Stimulated activated CD4-positive, alpha-beta T cell treated with anti-CD3 and anti-CD28 coated beads, Interleukin-1b, Interleukin-23, amount 100 ng/mL, for 24 hours (primary cell): ENCODE measurements at regions not wholly inside any gene's neighbourhood (a gene's known extent, or its start where the extent isn't known, plus 50 kb on each side); places are given as distances from the start of the nearest gene placed in this dataset.

ENCODE experiments used
- DNase-seq, 4 experiments: peaks; one replicate each; pipeline ENCODE4 v3.0.0-alpha.2; 2020; ENCODE audit warnings: low read depth in 4 of 4, low spot score in 1 of 4

GRCh38 chr4:108335081-108335480, 166.3 kb upstream of the LEF1 start:
- no peak for DNase-seq

- DNase-seq: no peak
Measured at GRCh38 chr4:108334031-108334430, 165.3 kb upstream of the LEF1 start.

- DNase-seq: no peak
Measured at GRCh38 chr4:108333353-108333942, 164.7 kb upstream of the LEF1 start.

GRCh38 chr4:108331905-108332632, 163.3 kb upstream of the LEF1 start:
- DNase-seq: no peak

GRCh38 chr4:108328383-108328732, 159.6 kb upstream of the LEF1 start:
- no peak for DNase-seq

GRCh38 chr4:108327642-108328382, 159.1 kb upstream of the LEF1 start:
- DNase-seq: no peak

GRCh38 chr4:108325561-108325960, 156.8 kb upstream of the LEF1 start:
- no peak for DNase-seq

- no peak for DNase-seq
Measured at GRCh38 chr4:108324450-108324849, 155.7 kb upstream of the LEF1 start.

GRCh38 chr4:108322497-108322896, 153.8 kb upstream of the LEF1 start:
- DNase-seq: no peak

- no peak for DNase-seq
Measured at GRCh38 chr4:108320061-108320460, 151.3 kb upstream of the LEF1 start.

- no peak for DNase-seq
Measured at GRCh38 chr4:108317377-108317776, 148.6 kb upstream of the LEF1 start.

- DNase-seq: no peak
Measured at GRCh38 chr4:108315694-108316093, 147.0 kb upstream of the LEF1 start.

- DNase-seq: no peak
Measured at GRCh38 chr4:108314900-108315589, 146.3 kb upstream of the LEF1 start.

- DNase-seq: no peak
Measured at GRCh38 chr4:108313546-108314339, 145.0 kb upstream of the LEF1 start.

GRCh38 chr4:108311313-108311712, 142.6 kb upstream of the LEF1 start:
- DNase-seq: no peak

GRCh38 chr4:108303488-108304177, 134.9 kb upstream of the LEF1 start:
- DNase-seq: no peak

GRCh38 chr4:108301545-108302251, 133.0 kb upstream of the LEF1 start:
- no peak for DNase-seq

GRCh38 chr4:108297605-108298004, 128.9 kb upstream of the LEF1 start:
- no peak for DNase-seq

- no peak for DNase-seq
Measured at GRCh38 chr4:108292229-108292628, 123.5 kb upstream of the LEF1 start.

GRCh38 chr4:108291137-108291536, 122.4 kb upstream of the LEF1 start:
- no peak for DNase-seq
